GM12865 (cell line): ENCODE measurements at regions not wholly inside any gene's neighbourhood (a gene's known extent, or its start where the extent isn't known, plus 50 kb on each side); places are given as distances from the start of the nearest gene placed in this dataset.

ENCODE experiments used
- DNase-seq: peaks from one replicate; pipeline ENCODE4 v3.0.0; 2010; ENCODE audit warnings: low read depth
- H3K4me3 ChIP-seq: 2 replicates; pipeline ENCODE4 v1.5.1; 2011; ENCODE audit warnings: mild to moderate bottlenecking, low read depth, low read length, control low read depth
- CTCF ChIP-seq: IDR thresholded peaks from 2 replicates; pipeline ENCODE4 v1.5.1; 2011; ENCODE audit warnings: low read length, control low read depth, low read depth, inconsistent platforms; ENCODE audit not compliant: insufficient read depth; ENCODE audit errors: missing control alignments

GRCh38 chr1:79472067-79472656, 465.6 kb upstream of the ADGRL4 start:
- no peak for TF ChIP-seq CTCF
- H3K4me3 ChIP-seq = no peak overlapping the region
- peak; percentile 56 for DNase-seq

DNA sequence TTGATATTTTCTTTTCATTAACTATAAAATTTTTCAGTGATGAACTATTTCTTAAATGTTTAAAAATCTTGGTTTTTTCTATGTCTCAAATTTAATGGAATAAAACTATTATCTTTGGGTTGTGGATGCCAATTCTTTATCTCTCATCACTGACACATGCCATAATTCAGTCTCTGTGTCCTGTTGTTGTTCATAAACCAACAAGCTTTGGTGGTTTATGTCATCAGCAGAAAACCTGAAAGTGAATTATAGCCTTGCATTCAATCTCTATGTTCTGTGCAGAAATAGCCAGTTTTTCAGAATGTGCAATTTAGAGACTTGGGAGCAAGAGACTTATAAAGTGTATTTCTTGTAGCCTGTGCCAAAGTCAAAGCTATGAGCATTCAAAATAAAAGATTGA, 462.6 kb upstream of the ADGRL4 start:
- no peak for TF ChIP-seq CTCF
- no peak for DNase-seq
- H3K4me3 ChIP-seq = no peak overlapping the region

DNA sequence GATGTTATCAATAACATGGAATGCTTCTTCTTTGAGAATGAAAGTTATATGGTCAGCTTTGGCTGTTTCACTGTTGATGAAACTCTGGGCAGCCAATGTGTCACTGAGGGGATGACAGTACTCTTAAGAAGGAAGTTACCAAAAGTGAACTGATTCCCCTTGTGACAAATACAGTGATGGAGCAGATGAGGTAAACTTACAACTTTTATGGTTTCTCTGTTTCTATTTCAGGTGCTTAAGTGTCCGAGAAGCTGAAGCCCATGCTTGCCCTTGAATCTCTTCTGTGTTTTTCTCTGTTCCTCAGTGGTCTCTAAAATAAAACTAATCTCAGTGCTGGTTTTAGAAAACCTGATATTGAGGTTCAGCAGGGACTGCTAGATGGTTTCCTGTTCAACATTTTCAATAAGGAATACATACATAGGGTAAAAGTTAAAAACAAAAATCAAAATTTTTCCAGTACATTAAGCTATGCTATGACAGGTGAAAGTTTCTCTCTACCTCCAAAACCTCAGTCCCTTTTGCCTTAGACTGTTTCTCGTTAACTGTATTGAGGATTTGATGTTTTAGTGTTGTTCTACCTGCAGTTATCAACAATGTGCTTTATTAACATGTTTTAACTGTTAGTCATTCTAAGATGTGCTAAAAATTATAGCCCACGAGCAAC, 454.4 kb upstream of the ADGRL4 start:
- DNase-seq = peak; percentile 84
- TF ChIP-seq CTCF = no peak

GRCh38 chr1:79457562-79458224, 451.2 kb upstream of the ADGRL4 start:
- no peak for TF ChIP-seq CTCF
- H3K4me3 ChIP-seq = no peak overlapping the region
- no peak for DNase-seq

More for the DNA sequence above, 454.4 kb upstream of the ADGRL4 start:
- no peak overlapping the region for H3K4me3 ChIP-seq

DNA sequence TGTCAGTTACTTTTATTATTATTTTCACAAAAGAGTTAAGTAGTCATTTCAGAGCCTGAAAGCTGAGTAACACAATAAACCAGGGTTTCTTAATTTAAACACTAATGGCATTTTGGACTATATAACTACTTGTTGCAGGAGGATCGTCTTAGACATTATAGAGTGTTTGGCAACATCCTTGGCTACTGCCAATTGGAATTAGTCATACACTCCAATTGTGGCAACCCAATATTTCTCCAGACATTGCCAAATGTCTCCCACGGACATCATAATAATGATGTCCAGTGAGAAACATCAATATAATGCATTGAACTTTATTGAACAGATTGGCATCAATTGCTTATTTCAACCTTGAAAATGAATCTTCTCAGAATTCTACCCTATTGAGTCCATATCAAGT, 441.9 kb upstream of the ADGRL4 start:
- no peak for DNase-seq
- no peak for TF ChIP-seq CTCF
- H3K4me3 ChIP-seq = no peak overlapping the region

DNA sequence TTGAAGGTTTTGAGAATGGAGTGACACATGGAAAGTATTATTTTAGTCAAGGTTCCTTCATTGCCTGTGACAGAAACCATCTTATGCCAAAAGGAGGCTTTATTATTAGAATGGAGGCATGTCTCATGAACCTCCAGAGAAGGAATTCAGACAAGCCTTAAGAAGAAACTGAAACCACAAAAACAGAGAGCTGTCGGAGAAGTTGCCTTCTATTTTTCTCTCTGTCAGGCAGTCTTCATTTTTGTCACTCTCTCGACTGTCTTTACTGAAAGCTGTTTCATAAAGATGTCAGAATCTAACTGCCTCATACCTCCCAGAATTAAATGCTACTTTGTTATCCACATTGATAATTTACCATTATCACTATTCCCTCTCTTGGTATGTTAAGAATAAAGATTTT, 434.7 kb upstream of the ADGRL4 start:
- no peak overlapping the region for H3K4me3 ChIP-seq
- peak; percentile 13 for DNase-seq
- TF ChIP-seq CTCF = no peak
